ENCODE measurements at regions not wholly inside any gene's neighbourhood (a gene's known extent, or its start where the extent isn't known, plus 50 kb on each side); places are given as distances from the start of the nearest gene placed in this dataset.
"Not testable (repeated sequence)": the region's sequence is repeated elsewhere in the genome, so short reads cannot be mapped to it uniquely, and the experiment has no call there.

- 61 to 90% (median 70%) methylated on average over 4 of the region's 4 CpGs for WGBS, 5 donors
- H3K27me3 ChIP-seq (replicated peaks in 1 of 7) = no peaks in the 10 kb centered on the region
- no peak overlapping the region for H3K27ac ChIP-seq
- H3K4me3 ChIP-seq = no peak overlapping the region
- intact Hi-C loops (cut with DNase I; ENCODE audit: low total_unique reads) = no loop called here
- no peaks in the 10 kb centered on the region for H3K36me3 ChIP-seq
- DNase-seq = no peak
- H3K9me3 ChIP-seq = no peaks in the 10 kb centered on the region
- H3K4me1 ChIP-seq = no peaks in the 10 kb centered on the region
- TF ChIP-seq POLR2A (IDR thresholded peaks at IDR 0.05) (no peak), CTCF (IDR thresholded peaks at IDR 0.05 in 8 of 11, conservative IDR thresholded peaks at IDR 0.05 in 3 of 11) (no peak), POLR2AphosphoS5 (IDR thresholded peaks at IDR 0.05) (no peak)
Observed at GRCh38 chr1:104248385-104248784, 498.7 kb downstream of the AMY1C start.

- 0 to 18% (median 8%) methylated on average over 1 of the region's 1 CpG for WGBS, 5 donors
- Histone ChIP-seq H3K4me1 (no peaks in the 10 kb centered on the region), H3K9me3 (no peaks in the 10 kb centered on the region), H3K36me3 (no peaks in the 10 kb centered on the region), H3K4me3 (no peak overlapping the region), H3K27ac (no peak overlapping the region), H3K27me3 (replicated peaks in 1 of 7) (no peaks in the 10 kb centered on the region)
- DNase-seq = no peak
- intact Hi-C loops (cut with DNase I; ENCODE audit: low total_unique reads) = no loop called here
- no peak for TF ChIP-seq CTCF (IDR thresholded peaks at IDR 0.05 in 8 of 11, conservative IDR thresholded peaks at IDR 0.05 in 3 of 11)
- no peak for TF ChIP-seq POLR2A (IDR thresholded peaks at IDR 0.05)
- no peak for TF ChIP-seq POLR2AphosphoS5 (IDR thresholded peaks at IDR 0.05)
Observed at GRCh38 chr1:104259481-104259880, 509.8 kb downstream of the AMY1C start.

GRCh38 chr1:104263110-104263509 is 513.4 kb downstream of the AMY1C start:
- 80 to 88% (median 86%) methylated on average over 13 to 14 of the region's 14 CpGs for WGBS, 5 donors

GRCh38 chr1:104264521-104264920 is 514.8 kb downstream of the AMY1C start:
- Histone ChIP-seq H3K27ac (no peak overlapping the region), H3K36me3 (no peaks in the 10 kb centered on the region), H3K4me3 (no peak overlapping the region), H3K9me3 (no peaks in the 10 kb centered on the region), H3K4me1 (no peaks in the 10 kb centered on the region), H3K27me3 (replicated peaks in 1 of 7) (no peaks in the 10 kb centered on the region)
- no peak for DNase-seq
- TF ChIP-seq POLR2A (IDR thresholded peaks at IDR 0.05) = no peak
- no peak for TF ChIP-seq POLR2AphosphoS5 (IDR thresholded peaks at IDR 0.05)
- TF ChIP-seq CTCF (IDR thresholded peaks at IDR 0.05 in 8 of 11, conservative IDR thresholded peaks at IDR 0.05 in 3 of 11) = no peak
- intact Hi-C loops (cut with DNase I; ENCODE audit: low total_unique reads) = no loop called here
- 55 to 77% (median 67%) methylated on average over 2 of the region's 2 CpGs for WGBS, 5 donors

More at GRCh38 chr1:104263110-104263509, 513.4 kb downstream of the AMY1C start:
- H3K9me3 ChIP-seq; H3K4me3 ChIP-seq; H3K36me3 ChIP-seq; H3K27ac ChIP-seq; intact Hi-C loops (cut with DNase I; ENCODE audit: low total_unique reads); H3K4me1 ChIP-seq; DNase-seq; H3K27me3 ChIP-seq (replicated peaks in 1 of 7): not testable (repeated sequence)

GRCh38 chr1:104265163-104265562 is 515.5 kb downstream of the AMY1C start:
- no peaks in the 10 kb centered on the region for H3K36me3 ChIP-seq
- intact Hi-C loops (cut with DNase I; ENCODE audit: low total_unique reads) = no loop called here

More at GRCh38 chr1:104265163-104265562, 515.5 kb downstream of the AMY1C start:
- TF ChIP-seq POLR2A (IDR thresholded peaks at IDR 0.05) (no peak), CTCF (IDR thresholded peaks at IDR 0.05 in 8 of 11, conservative IDR thresholded peaks at IDR 0.05 in 3 of 11) (no peak), POLR2AphosphoS5 (IDR thresholded peaks at IDR 0.05) (no peak)
- Histone ChIP-seq H3K4me3 (no peak overlapping the region), H3K27me3 (replicated peaks in 1 of 7) (no peaks in the 10 kb centered on the region), H3K4me1 (no peaks in the 10 kb centered on the region), H3K9me3 (no peaks in the 10 kb centered on the region), H3K27ac (no peak overlapping the region)
- DNase-seq = no peak
- WGBS, 5 donors = 73 to 90% (median 77%) methylated on average over 4 of the region's 4 CpGs
